ENCODE measurements at regions not wholly inside any gene's neighbourhood (a gene's known extent, or its start where the extent isn't known, plus 50 kb on each side); places are given as distances from the start of the nearest gene placed in this dataset.

GRCh38 chr6:119495230-119495683 lies 145.7 kb upstream of the MAN1A1 start:
- Histone ChIP-seq H2AFZ (no peak overlapping the region), H3K9me2 (ENCODE audit: insufficient read depth) (no peaks in the 10 kb centered on the region), H3K79me2 (replicated peaks; ENCODE audit: insufficient read depth) (no peaks in the 10 kb centered on the region), H3K4me2 (no peak overlapping the region), H3K4me3 (no peak overlapping the region), H3F3A (replicated peaks; ENCODE audit: low read depth) (no peaks in the 10 kb centered on the region), H3K27ac (ENCODE audit: low read depth) (no peak overlapping the region), H3K36me3 (ENCODE audit: insufficient read depth) (no peaks in the 10 kb centered on the region), H3K27me3 (ENCODE audit: insufficient read depth) (no peaks in the 10 kb centered on the region), H3K4me1 (ENCODE audit: insufficient read depth) (no peaks in the 10 kb centered on the region), H4K20me1 (replicated peaks; ENCODE audit: insufficient read depth) (no peaks in the 10 kb centered on the region)
- H3K27ac Mint-ChIP-seq = no peak overlapping the region
- DNase-seq (ENCODE audit: low spot score) (no peak), ATAC-seq (no peak)
- no peaks in the 10 kb centered on the region for H3K9me3 Mint-ChIP-seq
- no peaks in the 10 kb centered on the region for H3K4me1 Mint-ChIP-seq
- H3K36me3 Mint-ChIP-seq (ENCODE audit: low read depth) = no peaks in the 10 kb centered on the region
- TF ChIP-seq CREB1 (CRISPR knock-in tag; IDR thresholded peaks at IDR 0.05; ENCODE audit: low read depth) = no peak
- TF ChIP-seq EZH2 (IDR thresholded peaks at IDR 0.05; ENCODE audit: low read depth, unreplicated experiment) = no peak
- TF ChIP-seq CTCF (conservative IDR thresholded peaks at IDR 0.05; ENCODE audit: low read depth in 2 of 2) = no peak
- TF ChIP-seq, protein P1, sequence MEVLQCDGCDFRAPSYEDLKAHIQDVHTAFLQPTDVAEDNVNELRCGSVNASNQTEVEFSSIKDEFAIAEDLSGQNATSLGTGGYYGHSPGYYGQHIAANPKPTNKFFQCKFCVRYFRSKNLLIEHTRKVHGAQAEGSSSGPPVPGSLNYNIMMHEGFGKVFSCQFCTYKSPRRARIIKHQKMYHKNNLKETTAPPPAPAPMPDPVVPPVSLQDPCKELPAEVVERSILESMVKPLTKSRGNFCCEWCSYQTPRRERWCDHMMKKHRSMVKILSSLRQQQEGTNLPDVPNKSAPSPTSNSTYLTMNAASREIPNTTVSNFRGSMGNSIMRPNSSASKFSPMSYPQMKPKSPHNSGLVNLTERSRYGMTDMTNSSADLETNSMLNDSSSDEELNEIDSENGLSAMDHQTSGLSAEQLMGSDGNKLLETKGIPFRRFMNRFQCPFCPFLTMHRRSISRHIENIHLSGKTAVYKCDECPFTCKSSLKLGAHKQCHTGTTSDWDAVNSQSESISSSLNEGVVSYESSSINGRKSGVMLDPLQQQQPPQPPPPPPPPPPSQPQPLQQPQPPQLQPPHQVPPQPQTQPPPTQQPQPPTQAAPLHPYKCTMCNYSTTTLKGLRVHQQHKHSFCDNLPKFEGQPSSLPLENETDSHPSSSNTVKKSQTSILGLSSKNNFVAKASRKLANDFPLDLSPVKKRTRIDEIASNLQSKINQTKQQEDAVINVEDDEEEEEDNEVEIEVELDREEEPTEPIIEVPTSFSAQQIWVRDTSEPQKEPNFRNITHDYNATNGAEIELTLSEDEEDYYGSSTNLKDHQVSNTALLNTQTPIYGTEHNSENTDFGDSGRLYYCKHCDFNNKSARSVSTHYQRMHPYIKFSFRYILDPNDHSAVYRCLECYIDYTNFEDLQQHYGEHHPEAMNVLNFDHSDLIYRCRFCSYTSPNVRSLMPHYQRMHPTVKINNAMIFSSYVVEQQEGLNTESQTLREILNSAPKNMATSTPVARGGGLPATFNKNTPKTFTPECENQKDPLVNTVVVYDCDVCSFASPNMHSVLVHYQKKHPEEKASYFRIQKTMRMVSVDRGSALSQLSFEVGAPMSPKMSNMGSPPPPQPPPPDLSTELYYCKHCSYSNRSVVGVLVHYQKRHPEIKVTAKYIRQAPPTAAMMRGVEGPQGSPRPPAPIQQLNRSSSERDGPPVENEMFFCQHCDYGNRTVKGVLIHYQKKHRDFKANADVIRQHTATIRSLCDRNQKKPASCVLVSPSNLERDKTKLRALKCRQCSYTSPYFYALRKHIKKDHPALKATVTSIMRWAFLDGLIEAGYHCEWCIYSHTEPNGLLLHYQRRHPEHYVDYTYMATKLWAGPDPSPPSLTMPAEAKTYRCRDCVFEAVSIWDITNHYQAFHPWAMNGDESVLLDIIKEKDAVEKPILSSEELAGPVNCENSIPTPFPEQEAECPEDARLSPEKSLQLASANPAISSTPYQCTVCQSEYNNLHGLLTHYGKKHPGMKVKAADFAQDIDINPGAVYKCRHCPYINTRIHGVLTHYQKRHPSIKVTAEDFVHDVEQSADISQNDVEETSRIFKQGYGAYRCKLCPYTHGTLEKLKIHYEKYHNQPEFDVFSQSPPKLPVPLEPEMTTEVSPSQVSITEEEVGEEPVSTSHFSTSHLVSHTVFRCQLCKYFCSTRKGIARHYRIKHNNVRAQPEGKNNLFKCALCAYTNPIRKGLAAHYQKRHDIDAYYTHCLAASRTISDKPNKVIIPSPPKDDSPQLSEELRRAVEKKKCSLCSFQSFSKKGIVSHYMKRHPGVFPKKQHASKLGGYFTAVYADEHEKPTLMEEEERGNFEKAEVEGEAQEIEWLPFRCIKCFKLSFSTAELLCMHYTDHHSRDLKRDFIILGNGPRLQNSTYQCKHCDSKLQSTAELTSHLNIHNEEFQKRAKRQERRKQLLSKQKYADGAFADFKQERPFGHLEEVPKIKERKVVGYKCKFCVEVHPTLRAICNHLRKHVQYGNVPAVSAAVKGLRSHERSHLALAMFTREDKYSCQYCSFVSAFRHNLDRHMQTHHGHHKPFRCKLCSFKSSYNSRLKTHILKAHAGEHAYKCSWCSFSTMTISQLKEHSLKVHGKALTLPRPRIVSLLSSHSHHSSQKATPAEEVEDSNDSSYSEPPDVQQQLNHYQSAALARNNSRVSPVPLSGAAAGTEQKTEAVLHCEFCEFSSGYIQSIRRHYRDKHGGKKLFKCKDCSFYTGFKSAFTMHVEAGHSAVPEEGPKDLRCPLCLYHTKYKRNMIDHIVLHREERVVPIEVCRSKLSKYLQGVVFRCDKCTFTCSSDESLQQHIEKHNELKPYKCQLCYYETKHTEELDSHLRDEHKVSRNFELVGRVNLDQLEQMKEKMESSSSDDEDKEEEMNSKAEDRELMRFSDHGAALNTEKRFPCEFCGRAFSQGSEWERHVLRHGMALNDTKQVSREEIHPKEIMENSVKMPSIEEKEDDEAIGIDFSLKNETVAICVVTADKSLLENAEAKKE (CRISPR knock-in tag; IDR thresholded peaks at IDR 0.05) = no peak
- TF ChIP-seq ETS1 (IDR thresholded peaks at IDR 0.05) = no peak
- no peak for TF ChIP-seq POLR2AphosphoS5 (IDR thresholded peaks at IDR 0.05; ENCODE audit: low read depth)
- no peak for TF ChIP-seq STAT1 (IDR thresholded peaks at IDR 0.05; ENCODE audit: unreplicated experiment)
- no peak for TF ChIP-seq EZH2phosphoT487 (IDR thresholded peaks at IDR 0.05; ENCODE audit: unreplicated experiment)
- TF ChIP-seq, protein P2, sequence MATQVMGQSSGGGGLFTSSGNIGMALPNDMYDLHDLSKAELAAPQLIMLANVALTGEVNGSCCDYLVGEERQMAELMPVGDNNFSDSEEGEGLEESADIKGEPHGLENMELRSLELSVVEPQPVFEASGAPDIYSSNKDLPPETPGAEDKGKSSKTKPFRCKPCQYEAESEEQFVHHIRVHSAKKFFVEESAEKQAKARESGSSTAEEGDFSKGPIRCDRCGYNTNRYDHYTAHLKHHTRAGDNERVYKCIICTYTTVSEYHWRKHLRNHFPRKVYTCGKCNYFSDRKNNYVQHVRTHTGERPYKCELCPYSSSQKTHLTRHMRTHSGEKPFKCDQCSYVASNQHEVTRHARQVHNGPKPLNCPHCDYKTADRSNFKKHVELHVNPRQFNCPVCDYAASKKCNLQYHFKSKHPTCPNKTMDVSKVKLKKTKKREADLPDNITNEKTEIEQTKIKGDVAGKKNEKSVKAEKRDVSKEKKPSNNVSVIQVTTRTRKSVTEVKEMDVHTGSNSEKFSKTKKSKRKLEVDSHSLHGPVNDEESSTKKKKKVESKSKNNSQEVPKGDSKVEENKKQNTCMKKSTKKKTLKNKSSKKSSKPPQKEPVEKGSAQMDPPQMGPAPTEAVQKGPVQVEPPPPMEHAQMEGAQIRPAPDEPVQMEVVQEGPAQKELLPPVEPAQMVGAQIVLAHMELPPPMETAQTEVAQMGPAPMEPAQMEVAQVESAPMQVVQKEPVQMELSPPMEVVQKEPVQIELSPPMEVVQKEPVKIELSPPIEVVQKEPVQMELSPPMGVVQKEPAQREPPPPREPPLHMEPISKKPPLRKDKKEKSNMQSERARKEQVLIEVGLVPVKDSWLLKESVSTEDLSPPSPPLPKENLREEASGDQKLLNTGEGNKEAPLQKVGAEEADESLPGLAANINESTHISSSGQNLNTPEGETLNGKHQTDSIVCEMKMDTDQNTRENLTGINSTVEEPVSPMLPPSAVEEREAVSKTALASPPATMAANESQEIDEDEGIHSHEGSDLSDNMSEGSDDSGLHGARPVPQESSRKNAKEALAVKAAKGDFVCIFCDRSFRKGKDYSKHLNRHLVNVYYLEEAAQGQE (IDR thresholded peaks at IDR 0.05; ENCODE audit: unreplicated experiment) = no peak
- no peak for TF ChIP-seq JUNB (IDR thresholded peaks at IDR 0.05; ENCODE audit: unreplicated experiment)
- no peak overlapping the region for H3K4me3 Mint-ChIP-seq
- no peaks in the 10 kb centered on the region for H3K27me3 Mint-ChIP-seq (ENCODE audit: insufficient read depth, low read depth, poor library complexity)
